NCI-H1105 treated with DMSO at 0.1 percent for 48 hours (cell line): ENCODE measurements at regions not wholly inside any gene's neighbourhood (a gene's known extent, or its start where the extent isn't known, plus 50 kb on each side); places are given as distances from the start of the nearest gene placed in this dataset.
"Not testable (repeated sequence)": the region's sequence is repeated elsewhere in the genome, so short reads cannot be mapped to it uniquely, and the experiment has no call there.

Experiments used
- DNase-seq: peaks from one replicate; lab custom pipeline; 2025; lab: John Stamatoyannopoulos, UW

DNA sequence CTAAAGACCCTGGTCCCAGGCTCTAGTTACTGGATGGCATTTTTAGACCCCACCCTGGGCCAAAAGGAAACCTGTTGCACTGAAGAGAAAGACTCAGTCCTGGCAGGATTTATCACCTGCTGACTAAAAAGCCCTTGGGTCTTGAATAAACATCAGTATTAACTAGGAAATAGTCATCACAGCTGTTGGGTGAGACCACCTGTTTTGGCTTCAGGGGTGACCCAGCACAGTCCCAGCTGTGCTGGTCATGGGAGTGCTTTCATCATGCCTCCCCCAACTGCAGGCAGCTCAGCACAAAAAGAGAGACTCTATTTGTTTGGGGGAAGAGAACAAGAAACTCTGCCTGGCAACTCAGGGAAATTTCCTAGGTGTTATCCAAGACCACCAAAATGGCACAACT is 903.2 kb downstream of the C4orf33 start:
- DNase-seq: no peak

DNA sequence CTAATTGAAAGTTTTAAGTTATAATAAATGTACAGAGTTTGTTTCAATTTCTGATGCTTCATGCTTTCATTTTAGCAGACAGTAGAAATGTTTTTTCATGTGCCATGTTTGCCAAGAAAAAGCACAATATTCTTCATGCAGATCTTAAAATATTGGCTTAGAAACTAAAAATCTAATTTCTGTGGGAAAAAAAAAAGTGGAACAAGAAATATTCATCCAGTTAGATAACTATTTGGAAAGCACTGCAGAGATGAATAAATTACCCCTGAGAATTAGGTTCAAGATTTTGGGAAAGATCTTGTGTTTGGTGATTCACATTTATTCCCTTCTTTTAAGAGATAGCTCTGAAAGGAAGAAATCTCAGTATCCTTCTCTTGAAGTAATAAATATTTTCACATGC is 912.5 kb downstream of the C4orf33 start:
- DNase-seq: no peak

DNA sequence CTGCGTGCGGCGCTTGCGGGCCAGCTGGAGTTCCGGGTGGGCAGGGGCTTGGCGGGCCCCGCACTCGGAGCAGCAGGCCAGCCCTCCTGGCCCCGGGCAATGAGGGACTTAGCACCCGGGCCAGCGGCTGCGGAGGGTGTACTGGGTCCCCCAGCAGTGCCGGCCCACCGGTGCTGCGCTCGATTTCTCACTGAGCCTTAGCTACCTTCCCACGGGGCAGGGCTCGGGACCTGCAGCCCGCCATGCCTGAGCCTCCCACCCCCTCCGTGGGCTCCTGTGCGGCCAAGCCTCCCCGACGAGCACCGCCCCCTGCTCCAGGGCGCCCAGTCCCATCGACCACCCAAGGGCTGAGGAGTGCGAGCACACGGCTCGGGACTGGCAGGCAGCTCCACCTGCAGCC is 916.9 kb downstream of the C4orf33 start:
- DNase-seq: not testable (repeated sequence)

DNA sequence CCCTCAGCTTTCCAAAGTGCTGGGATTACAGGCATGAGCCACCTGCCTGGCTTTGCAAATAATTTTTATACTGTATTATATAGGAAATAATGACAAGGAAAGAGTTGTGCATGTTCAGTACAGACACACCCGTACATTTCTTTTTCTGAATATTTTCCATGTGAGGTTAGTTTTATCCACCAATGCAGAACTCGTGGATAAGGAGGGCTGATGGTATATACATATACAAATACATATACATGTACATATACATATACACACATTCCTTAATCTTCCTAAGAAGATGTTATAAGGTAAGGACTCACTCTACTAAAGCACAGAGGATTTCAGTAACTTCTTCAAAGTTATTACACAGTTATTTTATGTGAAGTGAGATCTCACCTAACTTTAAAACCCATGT is 925.8 kb downstream of the C4orf33 start:
- DNase-seq: no peak

DNA sequence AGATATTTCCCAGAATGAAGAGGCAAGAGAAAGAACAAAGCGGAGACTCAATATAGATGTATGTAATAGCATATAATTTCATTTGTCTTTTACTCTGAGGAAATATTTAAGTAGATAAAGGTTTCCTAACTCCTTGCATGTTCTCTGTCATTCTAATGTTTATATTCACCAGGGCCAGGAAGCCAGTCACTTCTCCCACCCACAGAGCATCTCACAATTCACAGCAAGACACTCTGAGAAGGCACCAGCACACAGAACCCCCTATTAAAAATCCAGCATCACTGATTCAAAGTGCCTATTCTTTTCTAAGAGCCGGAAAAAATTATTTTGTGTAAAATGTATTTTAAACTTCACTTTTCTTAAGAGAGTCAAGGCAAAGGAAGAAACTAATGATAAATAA is 927.1 kb downstream of the C4orf33 start:
- no peak for DNase-seq

DNA sequence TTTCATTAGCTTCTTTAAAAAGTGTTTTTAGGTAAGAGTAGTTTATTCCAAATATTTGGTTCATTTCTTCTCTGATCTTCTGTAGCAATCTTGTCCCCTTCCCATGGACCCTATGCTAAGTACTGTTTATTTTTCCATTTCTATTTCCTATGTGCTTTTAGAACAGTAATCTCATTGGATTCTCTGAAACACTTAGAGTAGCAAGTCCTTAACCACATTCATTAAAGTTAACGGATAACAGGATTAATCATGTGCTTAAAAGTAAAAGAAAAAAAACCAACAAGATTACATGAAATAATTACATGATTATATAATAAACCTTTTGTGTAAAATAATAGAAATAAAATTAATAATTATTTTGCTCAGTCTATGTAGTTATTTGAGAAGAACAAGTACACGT is 929.7 kb downstream of the C4orf33 start:
- no peak for DNase-seq

DNA sequence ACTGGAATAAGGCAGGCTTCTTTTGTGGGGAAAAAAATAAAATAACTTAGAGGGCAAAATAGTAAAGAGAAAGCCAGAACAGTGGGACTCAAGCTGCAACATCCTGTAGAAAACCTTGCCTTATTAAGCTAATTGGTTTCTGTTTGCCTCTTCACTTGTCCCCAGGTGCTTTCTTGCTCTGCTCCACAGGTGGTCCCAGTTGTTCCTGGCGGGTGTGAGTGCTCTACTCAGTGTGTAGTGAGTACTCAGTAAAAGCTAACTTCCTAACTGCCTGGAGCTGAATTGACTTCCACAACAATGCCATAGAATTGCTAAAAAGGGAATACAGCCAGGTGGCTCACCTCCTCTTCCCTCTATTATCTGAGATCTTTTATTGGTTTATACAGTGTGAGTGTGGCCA is 930.2 kb downstream of the C4orf33 start:
- DNase-seq: peak; percentile 76

DNA sequence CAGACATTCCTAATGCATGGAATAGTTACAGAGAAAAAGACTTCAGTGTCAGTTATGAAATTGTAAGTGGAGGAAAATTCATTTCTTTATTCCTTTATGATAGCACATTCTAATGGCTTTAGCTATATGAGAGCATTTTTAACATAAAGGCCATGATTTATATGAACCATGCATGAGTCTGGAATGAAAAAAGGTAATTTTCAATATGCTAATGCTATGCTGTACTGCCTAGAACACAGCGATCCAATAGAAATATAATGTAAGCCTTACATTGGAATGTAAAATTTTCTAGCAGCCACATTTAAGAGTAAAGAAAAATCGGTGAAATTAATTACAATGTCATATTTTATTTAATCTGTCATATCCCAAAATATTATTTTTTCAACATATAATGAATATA is 932.0 kb downstream of the C4orf33 start:
- DNase-seq: no peak

DNA sequence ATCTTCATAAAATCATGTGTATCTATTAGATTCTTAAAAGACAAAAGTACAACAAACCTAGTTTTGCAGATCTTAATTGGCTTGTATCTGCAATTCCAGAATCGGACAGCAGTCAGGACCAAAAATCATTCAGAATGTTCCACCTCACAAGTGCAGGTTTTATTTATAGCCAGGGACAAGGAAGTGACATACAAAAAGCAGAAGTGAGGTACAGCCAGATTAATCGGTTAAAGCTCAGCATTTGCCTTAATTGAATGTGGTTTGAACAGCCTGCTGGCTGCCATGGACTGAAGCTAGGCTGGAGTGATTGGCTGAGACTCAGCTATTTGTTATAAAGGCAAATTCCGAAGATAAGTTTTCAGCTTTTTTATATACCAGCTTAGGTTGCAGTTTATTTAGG is 932.6 kb downstream of the C4orf33 start:
- DNase-seq: no peak

DNA sequence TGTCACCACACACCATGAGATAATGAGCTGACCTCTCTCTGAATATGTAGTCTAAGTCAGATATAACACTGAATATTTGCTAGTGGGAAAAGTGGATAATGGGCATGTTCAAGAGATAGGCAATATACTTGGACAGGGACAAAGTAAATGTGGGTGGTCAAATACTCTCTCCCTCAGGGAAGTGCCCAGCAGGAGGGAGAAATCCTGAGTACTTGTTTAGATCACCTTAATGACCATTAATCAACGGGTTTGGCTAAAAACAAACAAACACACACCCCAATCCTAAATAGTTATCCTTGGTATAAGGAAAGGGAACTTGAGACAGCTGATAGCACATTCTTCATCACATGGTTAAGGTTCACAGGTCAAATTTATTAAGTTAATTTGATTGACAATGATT is 933.5 kb downstream of the C4orf33 start:
- no peak for DNase-seq

DNA sequence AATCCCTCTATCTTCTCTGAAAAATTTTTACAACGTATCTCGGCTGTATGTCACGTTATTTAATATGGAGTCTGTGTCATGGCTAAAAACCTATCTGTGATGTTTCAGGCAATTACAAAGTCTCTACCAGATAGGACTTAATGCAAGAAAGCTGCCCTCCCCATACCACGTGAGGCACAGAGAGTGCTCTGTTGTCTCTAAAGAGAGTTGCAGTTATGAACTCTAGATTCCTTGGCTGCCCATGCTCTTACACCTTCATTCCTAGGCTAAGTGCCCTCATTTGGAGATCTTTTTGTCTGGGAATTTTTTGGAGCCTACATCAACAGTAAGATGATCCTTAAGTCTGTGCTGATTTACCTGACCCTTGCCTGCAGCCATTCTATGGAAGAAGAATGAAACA is 935.9 kb downstream of the C4orf33 start:
- DNase-seq: no peak

DNA sequence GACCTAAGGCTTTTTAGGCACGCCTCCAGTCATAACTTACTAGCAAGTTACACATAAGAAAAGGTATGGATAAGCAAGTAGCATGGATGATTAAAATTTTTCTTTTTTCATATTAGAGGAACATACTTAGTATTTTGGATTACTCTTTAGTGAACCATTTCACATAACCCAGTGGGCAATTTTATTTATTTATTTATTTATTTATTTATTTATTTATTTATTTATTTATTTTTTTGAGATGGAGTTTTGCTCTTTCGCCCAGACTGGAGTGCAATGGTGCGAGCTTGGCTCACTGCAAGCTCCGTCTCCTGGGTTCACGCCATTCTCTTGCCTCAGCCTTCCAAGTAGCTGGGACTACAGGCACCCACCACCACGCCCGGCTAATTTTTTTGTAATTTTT is 937.7 kb downstream of the C4orf33 start:
- not testable (repeated sequence) for DNase-seq

DNA sequence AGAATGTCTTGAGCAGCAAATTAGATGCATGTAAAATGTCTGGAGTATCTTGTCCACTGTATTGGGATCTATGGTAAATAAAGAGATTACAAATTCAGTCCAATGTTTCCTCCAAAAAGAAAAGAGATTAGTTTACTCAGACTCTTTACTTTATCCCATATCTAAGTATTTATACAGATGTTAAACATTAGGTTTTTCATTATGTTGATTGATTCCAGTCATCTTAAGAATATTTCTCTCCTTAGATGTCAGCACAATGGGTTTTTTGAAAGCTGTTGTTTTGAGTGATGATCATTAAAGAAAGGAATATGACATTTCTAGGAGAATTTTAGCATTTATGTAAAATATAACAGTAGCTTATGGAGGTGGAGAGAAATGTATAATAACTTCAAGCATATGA is 938.9 kb downstream of the C4orf33 start:
- DNase-seq: no peak

DNA sequence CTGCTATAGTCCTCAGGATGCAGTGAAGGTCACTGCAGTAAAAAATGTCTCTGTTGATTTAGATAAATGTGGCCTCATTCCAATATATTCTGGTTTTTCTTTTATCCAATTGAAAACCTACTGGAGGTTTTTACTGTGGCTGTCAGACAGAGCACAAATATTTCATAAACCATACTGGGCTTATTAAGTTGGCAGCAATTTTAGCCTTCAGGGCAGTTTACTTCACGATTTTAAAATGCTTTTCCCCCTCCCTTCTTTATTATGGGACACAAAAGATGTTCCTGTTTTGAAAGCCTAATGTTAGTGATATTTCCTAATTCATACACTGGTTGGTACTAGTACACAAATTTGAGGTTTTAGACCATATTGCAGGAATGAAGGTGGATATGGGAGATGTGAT is 939.4 kb downstream of the C4orf33 start:
- no peak for DNase-seq

DNA sequence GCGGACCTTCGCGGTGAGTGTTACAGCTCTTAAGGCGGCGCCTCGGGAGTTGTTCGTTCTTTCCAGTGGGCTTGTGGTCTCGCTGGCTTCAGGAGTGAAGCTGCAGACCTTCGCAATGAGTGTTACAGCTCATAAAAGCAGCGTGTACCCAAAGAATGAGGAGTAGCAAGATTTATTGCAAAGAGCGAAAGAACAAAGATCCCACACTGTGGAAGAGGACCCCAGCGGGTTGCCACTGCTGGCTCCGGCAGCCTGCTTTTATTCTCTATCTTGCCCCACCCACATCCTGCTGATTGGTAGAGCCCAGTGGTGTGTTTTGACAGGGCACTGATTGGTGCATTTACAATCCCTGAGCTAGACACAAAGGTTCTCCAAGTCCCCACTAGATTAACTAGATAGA is 941.9 kb downstream of the C4orf33 start:
- DNase-seq: not testable (repeated sequence)

DNA sequence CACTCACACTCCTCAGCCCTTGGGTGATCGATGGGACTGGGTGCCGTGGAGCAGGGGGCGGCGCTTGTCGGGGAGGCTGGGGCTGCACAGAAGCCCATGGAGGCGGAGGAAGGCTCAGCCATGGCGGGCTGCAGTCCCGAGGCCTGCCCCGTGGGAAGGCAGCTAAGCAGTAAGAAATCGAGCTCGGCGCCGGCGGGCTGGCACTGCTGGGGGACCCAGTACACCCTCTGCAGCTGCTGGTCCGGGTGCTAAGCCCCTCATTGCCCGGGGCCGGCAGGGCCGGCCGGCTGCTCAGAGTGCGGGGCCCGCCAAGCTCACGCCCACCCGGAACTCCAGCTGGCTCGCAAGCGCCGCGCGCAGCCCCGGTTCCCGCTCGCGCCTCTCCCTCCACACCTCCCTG is 942.6 kb downstream of the C4orf33 start:
- DNase-seq: not testable (repeated sequence)

DNA sequence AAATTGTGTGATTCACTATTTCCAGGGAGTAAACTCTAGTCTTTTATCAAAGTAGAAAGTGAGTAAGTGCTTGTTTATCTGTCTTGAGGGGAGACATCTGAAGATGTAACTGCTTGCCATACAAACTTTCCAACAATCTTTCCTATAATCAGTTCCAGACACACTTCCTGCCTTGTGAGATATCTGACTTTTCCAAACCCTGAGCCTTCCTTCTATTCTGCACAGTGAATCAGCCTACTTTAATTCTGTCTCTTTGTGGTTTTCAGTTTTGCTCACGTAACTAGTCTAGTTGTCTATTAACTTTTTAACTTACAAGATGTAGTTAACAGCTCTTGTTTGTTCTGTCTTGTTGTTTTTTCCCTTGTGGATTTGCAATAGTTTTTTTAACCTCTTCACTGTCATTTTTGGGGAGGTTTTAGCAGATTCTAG is 947.8 kb downstream of the C4orf33 start:
- DNase-seq: no peak

DNA sequence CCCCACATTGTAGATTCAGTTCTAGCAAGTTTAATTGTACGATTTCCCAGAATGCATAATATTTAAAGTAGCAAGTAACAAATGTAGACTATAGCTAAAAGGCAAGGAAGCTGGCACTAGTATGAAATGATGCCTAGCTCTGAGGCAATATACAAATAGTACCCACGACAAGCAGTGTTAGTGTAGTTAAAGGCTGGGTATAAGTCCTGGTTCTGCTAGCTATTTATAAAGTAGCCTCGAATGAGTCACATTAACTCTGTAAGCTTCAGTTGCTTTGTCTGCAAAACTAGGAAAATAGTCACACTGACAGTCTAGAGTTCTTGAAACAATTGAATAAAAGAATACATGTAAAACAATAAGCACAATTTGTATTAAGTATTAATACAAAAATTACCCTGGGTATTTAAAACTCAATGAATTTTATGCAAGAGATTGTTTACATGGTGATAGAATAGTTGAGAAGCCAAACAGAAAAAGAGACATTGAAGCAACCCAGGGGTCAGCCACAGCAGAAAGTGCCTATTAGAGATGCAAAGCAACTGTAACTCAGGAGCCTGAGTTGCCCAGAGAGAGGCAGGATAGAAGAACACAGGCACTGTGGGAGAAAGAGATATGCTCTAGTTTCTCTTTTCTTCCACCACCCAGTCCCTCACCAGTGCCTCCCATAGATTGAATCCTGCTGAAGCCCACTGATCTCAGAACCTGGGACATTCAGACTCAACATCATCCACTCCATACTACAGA is 949.0 kb downstream of the C4orf33 start:
- DNase-seq: no peak

DNA sequence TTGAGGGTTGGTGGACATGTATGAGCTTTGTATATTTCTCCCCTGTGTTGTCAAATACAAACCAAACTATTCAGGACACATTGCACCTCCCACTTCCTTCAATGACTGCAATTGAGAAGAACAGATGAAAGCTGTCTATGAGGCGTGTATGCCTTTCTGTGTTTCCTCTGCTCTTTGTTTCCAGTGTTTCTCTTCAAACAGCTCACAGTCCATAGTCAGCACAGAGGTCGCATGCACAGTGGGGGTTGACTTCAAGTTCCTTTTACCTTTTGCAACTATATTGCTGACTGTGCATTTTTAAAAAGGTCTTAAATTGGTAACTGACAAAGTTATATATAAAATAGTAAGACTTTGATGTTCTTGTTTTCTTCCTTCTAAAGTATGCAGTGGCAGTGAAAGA is 957.8 kb downstream of the C4orf33 start:
- no peak for DNase-seq

DNA sequence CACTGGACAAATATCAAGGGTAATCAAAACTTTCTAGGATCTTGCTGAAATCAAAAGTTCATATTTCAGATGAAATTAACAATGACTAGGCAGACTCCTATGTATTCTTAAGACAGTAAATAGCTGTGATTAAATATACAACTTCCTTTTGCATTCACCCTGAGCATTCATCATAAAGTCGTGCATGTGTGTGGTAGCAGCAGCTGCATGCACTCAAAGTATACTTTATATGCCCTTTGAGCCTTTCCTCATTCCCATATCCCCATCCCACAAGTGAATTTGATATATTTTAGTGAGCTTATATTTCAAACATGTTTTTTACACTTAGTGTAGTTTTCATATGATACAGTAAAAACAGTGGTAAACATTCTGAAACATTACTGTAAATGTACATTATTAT is 959.0 kb downstream of the C4orf33 start:
- DNase-seq: no peak

DNA sequence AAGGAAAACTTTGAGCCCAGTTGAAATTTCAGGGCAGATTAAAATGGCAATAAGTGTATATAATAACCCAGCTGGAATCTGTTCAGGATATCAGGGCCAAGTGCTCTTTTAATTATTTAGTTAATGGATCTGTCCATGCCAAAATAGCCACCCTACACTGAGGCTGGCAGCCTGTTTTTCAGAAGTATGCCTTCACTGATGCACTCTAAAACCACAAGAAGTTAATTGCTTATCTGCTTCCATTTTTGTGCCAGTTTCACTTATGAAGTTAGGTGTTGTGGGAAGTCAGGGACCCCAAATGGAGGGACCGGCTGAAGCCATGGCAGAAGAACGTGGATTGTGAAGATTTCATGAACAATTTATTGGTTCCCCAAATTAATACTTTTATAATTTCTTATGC is 960.3 kb downstream of the C4orf33 start:
- DNase-seq: peak; percentile 84

DNA sequence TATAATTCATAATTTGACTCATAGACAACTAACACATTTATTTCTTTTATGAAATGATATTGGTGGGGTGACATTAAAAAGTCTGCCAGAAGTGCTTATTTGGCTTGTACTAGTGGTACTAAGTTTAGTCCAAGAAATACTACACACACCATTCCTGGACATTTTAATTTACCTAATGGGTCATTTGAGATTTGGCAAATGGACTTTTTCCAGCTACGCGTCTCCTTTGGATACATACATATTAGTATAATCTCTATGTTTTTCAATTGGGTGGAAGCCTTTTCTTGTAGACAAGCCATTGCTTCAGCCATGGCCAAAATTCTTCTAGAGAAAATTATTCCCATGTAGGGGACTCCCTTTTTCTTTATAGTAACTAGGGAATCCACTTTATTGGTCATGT is 968.5 kb downstream of the C4orf33 start:
- no peak for DNase-seq

DNA sequence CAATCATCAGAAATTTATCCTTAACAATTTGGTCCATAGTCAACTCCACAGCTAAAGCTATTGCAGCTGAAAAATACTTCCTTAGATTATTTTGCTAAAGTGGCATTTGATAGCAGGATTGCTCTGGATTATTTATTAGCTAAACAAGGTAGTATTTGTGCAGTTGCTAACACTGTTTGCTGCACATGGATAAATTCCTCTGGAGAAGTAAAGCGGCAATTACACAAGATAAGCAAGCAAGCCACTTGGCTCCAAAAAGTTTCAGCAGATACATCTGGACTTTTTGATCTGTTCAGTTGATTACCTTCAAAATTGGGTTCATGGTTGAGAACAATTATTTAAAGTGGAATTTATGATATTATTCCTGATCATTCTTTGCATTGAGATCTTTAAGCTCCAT is 971.5 kb downstream of the C4orf33 start:
- no peak for DNase-seq

DNA sequence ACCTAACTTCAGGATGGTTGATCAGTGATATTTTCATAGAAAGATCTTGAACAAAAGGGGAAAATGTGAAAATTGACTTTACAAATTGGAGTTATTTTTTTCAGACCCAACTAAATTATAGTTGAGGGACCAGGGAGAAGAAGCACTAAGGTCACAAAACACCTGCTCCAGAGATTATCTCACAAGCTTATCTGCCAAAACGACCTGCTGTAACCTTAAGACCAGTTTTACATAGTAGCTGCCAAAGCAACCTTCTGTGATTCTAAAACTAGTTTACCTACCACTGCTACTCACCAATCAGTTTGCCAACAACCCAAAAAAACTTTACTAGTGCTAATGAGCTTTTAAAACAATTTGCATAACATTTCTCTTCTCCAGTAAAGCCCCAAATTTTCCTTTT is 972.1 kb downstream of the C4orf33 start:
- DNase-seq: no peak

DNA sequence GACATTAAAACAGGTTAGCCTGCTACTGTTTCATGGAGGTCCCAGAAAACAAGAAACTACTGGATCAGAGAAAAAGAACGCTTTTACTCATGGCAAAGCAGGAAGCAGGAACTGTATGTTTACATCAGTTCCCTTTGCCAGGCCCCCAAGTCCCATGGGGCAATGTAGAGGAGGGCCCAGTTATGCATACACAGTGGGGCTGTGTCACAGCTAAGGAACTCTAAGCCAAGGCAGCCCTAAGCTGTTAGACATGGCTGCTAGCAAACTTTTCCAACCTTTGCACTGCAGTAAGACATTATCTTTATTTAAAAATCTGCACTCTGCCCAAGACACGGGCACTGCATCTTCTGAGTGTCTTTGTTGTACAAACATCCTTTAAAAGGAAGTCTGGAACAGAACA is 975.8 kb downstream of the C4orf33 start:
- DNase-seq: no peak
